ENCODE measurements at regions not wholly inside any gene's neighbourhood (a gene's known extent, or its start where the extent isn't known, plus 50 kb on each side); places are given as distances from the start of the nearest gene placed in this dataset.

GRCh38 chr11:127800989-127801688, 786.2 kb downstream of the ETS1 start:
- H3K36me3 ChIP-seq (ENCODE audit: control insufficient read depth in 4 of 4, insufficient read depth in 4 of 4, low read length in 4 of 4): no peaks in the 10 kb centered on the region
- DNase-seq: no peak
- H3K4me1 ChIP-seq (ENCODE audit: control insufficient read depth in 5 of 5, insufficient read depth in 5 of 5, low read length in 5 of 5): no peaks in the 10 kb centered on the region
- no peak for ATAC-seq (ENCODE audit: insufficient read depth, low FRiP score)
- H3K9me3 ChIP-seq (ENCODE audit: control insufficient read depth in 4 of 4, insufficient read depth in 3 of 4, low read length in 3 of 4): peaks cover 0 to 5% (median 0%) of the 10 kb centered on the region in 4 donors
- TF ChIP-seq CTCF (IDR thresholded peaks at IDR 0.05; ENCODE audit: control extremely low read depth, extremely low read depth): no peak
- H3K9ac ChIP-seq (ENCODE audit: insufficient read depth in 1 of 2, low read length in 2 of 2): no peak overlapping the region
- no peak overlapping the region for H3K27ac ChIP-seq (ENCODE audit: low read depth in 1 of 2, low read length in 1 of 2)
- WGBS, 2 donors: 82 to 85% methylated on average over 6 of the region's 6 CpGs
- no peaks in the 10 kb centered on the region for H3K27me3 ChIP-seq (ENCODE audit: control insufficient read depth in 3 of 3, insufficient read depth in 3 of 3, low read length in 2 of 3)
- no peak overlapping the region for H3K4me3 ChIP-seq

GRCh38 chr11:127795326-127795725, 792.0 kb downstream of the ETS1 start:
- no peak for TF ChIP-seq CTCF (IDR thresholded peaks at IDR 0.05; ENCODE audit: control extremely low read depth, extremely low read depth)
- Histone ChIP-seq H3K27me3 (ENCODE audit: control insufficient read depth in 3 of 3, insufficient read depth in 3 of 3, low read length in 2 of 3) (no peaks in the 10 kb centered on the region), H3K9me3 (ENCODE audit: control insufficient read depth in 4 of 4, insufficient read depth in 3 of 4, low read length in 3 of 4) (peaks cover 0 to 5% (median 0%) of the 10 kb centered on the region in 4 donors), H3K9ac (ENCODE audit: insufficient read depth in 1 of 2, low read length in 2 of 2) (no peak overlapping the region), H3K36me3 (ENCODE audit: control insufficient read depth in 4 of 4, insufficient read depth in 4 of 4, low read length in 4 of 4) (no peaks in the 10 kb centered on the region), H3K4me1 (ENCODE audit: control insufficient read depth in 5 of 5, insufficient read depth in 5 of 5, low read length in 5 of 5) (no peaks in the 10 kb centered on the region), H3K27ac (ENCODE audit: low read depth in 1 of 2, low read length in 1 of 2) (no peak overlapping the region), H3K4me3 (no peak overlapping the region)
- DNase-seq (no peak), ATAC-seq (ENCODE audit: insufficient read depth, low FRiP score) (no peak)

- DNase-seq (no peak), ATAC-seq (ENCODE audit: insufficient read depth, low FRiP score) (no peak)
- TF ChIP-seq CTCF (IDR thresholded peaks at IDR 0.05; ENCODE audit: control extremely low read depth, extremely low read depth): no peak
- no peak overlapping the region for H3K27ac ChIP-seq (ENCODE audit: low read depth in 1 of 2, low read length in 1 of 2)
- H3K27me3 ChIP-seq (ENCODE audit: control insufficient read depth in 3 of 3, insufficient read depth in 3 of 3, low read length in 2 of 3): no peaks in the 10 kb centered on the region
- no peaks in the 10 kb centered on the region for H3K9me3 ChIP-seq (ENCODE audit: control insufficient read depth in 4 of 4, insufficient read depth in 3 of 4, low read length in 3 of 4)
- no peak overlapping the region for H3K9ac ChIP-seq (ENCODE audit: insufficient read depth in 1 of 2, low read length in 2 of 2)
- H3K36me3 ChIP-seq (ENCODE audit: control insufficient read depth in 4 of 4, insufficient read depth in 4 of 4, low read length in 4 of 4): no peaks in the 10 kb centered on the region
- no peaks in the 10 kb centered on the region for H3K4me1 ChIP-seq (ENCODE audit: control insufficient read depth in 5 of 5, insufficient read depth in 5 of 5, low read length in 5 of 5)
- H3K4me3 ChIP-seq: no peak overlapping the region
- 87 to 89% methylated on average over 7 of the region's 7 CpGs for WGBS, 2 donors
These were observed 791.3 kb upstream of the KIRREL3 start for GRCh38 chr11:127791844-127792243.

- ATAC-seq (ENCODE audit: insufficient read depth, low FRiP score) (no peak), DNase-seq (no peak)
- no peaks in the 10 kb centered on the region for H3K36me3 ChIP-seq (ENCODE audit: control insufficient read depth in 4 of 4, insufficient read depth in 4 of 4, low read length in 4 of 4)
- H3K27ac ChIP-seq (ENCODE audit: low read depth in 1 of 2, low read length in 1 of 2): no peak overlapping the region
- no peaks in the 10 kb centered on the region for H3K4me1 ChIP-seq (ENCODE audit: control insufficient read depth in 5 of 5, insufficient read depth in 5 of 5, low read length in 5 of 5)
- WGBS, 2 donors: 81 to 90% methylated on average over 4 of the region's 4 CpGs
- H3K4me3 ChIP-seq: no peak overlapping the region
- no peak overlapping the region for H3K9ac ChIP-seq (ENCODE audit: insufficient read depth in 1 of 2, low read length in 2 of 2)
- TF ChIP-seq CTCF (IDR thresholded peaks at IDR 0.05; ENCODE audit: control extremely low read depth, extremely low read depth): no peak
- H3K27me3 ChIP-seq (ENCODE audit: control insufficient read depth in 3 of 3, insufficient read depth in 3 of 3, low read length in 2 of 3): no peaks in the 10 kb centered on the region
- no peaks in the 10 kb centered on the region for H3K9me3 ChIP-seq (ENCODE audit: control insufficient read depth in 4 of 4, insufficient read depth in 3 of 4, low read length in 3 of 4)
These were observed 790.0 kb upstream of the KIRREL3 start for GRCh38 chr11:127790592-127790991.
